Non-pigmented ciliary epithelial cell (primary cell): ENCODE measurements at regions not wholly inside any gene's neighbourhood (a gene's known extent, or its start where the extent isn't known, plus 50 kb on each side); places are given as distances from the start of the nearest gene placed in this dataset.
"Not testable (repeated sequence)": the region's sequence is repeated elsewhere in the genome, so short reads cannot be mapped to it uniquely, and the experiment has no call there.

Experiments used
- DNase-seq: peaks from one replicate; pipeline ENCODE4 v3.0.0-alpha.2; 2010; ENCODE audit warnings: low read depth

DNA sequence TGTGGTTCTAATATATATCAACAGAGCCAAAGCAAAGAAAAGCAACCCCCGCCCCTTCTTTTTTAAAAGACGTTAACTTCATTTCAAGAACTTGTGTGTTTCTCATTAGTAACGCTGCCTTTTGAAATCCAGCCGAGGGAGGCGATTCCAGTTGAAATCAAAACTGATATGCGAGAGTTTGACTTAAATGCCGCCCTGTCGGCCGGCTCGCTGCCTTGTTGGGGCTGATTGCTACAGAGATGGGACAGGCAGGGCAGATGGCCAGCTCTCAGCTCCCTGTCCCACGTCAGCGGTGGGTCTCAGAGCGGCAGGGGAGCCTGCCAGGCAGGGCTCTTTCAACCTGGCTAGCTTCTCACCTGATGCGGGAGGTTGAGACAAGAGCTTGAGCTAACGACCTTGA lies 51.9 kb upstream of the ALX4 start:
- no peak for DNase-seq

DNA sequence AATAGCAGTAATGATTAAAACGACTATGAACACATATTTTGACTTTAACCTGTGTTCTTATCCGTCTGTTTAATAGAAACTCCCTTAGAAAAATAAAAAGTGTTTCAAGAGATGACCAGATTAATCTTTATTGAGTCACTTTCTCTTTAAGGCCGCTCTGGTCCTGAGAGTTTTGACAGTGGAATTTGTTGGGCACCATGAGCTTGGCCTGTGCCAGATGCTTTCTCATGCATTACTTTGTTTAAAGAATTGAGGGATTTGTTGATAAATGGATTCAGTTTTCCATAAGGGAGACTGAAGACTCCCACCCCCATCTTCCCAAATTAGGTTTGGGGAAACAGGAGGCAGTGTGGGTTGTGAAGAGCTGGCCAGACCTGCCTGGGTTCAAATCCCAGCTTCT lies 53.2 kb upstream of the ALX4 start:
- DNase-seq: no peak

DNA sequence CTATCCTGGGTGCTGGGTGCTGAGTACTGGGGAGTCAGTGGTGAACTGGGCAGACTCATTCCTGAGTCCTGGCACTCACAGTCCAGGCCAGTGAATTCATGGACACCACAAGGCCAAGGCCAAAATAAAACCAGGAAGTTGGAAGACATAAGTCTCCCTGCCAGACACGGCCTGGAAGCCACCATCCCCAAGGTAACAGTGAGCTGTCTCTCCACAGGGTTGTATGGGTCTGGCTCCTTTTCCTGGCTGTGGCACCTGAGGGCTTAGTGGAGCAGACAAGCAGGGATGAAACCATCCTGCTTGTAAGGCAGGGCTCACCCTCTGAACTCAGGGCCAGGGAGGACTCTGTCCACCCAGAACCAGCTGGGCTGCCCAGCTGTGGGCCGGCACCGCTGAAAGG lies 54.7 kb upstream of the ALX4 start:
- no peak for DNase-seq

DNA sequence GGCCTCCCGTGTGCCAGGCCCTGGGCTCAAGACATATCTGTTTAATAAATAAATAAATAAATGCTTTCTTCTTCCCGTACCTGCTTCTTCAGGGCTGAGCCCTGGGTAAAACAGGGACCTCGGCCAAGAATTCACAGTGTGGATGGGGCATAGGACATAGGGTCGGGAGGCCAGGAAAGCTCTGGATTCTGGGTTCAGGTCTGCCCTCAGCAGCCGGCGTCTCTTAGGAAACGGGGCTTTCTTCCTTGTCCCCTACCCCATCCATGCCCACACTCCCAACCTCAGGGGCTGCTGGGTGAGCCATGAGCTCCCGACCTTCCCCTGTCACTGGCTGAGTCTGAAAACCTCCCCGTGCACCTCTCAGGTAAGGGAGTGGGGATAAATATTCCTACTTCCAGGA lies 55.7 kb upstream of the ALX4 start:
- no peak for DNase-seq

DNA sequence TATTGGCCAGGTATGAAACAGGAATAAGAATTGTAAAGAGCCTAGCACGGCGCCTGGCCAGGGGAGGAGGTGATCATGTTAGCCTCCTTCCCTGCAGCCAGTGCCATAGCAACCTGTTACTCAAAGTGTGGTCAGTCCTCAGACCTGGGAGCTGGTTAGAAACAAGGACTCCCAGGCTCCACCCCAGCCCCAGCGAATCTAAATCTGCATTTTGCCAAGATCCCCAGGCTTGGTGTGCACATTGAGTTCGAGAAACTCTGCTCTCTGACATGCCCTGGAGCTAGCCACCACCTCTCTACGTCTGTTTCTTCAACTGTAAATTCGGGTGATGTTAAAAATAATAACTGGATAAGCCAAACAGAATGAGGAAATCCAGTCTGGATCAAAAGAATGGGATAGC lies 56.1 kb upstream of the ALX4 start:
- DNase-seq: no peak

DNA sequence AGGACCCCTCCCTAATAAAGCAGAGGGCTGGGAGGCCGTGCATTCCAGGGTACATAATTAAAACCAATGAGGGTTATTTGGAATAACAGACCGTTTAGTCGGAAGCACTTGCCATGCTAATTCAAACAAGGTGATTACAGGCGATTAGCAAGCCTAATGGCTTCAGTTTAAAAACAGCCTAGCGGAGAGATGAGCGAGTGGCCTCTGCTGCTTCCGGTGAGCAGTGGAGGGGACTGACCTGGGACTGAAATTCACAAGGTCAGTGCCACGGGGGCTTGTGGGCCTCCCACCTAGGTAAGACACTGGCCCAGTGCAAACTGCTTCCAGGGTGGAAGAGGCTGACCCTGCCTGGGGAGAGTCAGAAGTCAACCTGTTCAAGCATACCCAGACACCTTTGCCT lies 56.8 kb upstream of the ALX4 start:
- no peak for DNase-seq

DNA sequence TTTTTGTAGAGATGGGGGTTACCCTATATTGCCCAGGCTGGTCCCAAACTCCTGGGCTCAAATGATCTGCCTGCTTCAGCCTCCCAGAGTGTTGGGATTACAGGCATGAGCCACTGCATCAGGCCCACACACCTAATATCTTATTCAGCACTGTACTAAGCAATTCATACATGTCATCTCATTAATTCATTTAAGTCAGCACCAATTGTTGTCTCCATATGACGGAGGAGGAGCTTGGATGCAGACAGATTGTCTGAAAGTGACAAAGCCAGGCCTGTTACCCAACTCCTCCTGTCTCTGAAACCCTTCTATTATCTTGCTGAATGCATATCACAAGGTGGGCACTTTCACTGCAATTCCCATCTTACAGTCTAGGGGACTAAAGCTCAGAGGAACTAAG lies 57.5 kb upstream of the ALX4 start:
- no peak for DNase-seq

DNA sequence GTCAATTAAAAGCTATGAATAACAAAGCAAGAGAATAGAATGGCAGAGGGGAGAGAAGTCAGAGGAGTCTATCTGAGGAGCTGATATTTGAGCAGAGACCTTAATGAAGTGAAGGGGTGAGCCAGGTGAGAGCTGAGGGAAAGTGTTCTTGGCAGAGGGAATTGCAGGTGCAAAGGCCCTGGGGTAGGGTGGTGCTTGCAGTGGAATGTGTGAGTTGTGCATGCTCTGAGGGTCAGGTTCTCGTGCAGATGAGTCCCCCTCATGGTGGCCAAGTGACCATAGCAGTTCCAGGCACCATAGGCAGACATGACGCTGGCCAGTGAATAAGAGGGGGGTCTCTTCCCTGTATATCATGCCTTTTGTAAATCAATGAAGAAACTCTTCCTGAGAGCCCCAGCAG lies 58.9 kb upstream of the ALX4 start:
- no peak for DNase-seq

DNA sequence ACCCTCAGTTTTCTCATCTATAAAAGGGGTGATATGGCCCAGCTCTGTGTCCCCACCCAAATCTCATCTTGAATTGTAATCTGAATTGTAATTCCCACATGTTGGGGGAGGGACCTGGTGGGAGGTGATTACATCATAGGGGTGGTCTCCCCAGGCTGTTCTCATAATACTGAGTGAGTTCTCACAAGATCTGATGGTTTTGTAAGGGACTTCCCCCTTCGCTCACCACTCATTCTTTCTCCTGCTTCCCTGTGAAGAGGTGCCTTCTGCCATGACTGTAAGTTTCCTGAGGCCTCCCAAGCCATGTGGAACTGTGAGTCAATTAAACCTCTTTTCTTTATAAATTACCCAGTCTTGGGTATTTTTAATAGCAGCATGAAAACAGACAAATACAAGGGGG lies 61.1 kb upstream of the ALX4 start:
- DNase-seq: not testable (repeated sequence)

DNA sequence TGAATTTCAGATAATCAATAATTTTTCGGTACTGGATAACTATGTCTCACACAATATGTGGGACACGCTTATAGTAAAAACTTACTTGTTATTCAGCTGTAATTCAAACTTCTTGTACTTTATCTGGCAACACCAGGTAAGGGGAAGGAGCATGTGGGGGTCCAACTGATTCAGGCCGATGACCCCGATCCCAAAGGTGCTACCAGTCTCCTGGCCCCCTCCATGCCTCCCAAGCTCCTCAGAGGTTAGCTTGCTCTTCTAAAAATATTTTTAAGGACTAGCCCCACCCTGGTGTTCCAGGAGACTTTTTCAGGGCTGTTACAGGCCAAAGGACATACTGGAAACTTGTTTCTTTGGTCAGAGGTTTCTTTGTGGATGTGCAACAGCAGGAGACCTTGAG lies 61.8 kb upstream of the ALX4 start:
- DNase-seq: no peak

DNA sequence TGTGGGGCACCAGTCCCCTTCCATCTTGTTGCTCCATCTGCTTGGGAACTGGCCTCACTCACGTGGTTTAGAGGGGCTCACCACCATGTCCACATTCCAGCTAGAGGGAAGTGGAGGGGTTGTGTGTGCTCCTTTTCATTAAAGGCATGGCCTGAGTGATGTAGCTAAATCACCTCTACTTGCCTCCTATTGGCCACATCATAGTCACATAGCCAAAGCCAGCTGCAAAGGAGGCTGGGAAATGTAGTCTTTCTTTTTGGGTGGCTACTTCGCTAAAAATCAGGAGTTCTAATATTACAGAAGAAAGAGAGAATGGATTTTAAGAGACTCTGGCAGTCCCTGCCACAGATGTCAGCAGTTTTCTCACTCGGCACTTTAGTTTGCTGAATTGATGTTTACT lies 63.0 kb upstream of the ALX4 start:
- no peak for DNase-seq

DNA sequence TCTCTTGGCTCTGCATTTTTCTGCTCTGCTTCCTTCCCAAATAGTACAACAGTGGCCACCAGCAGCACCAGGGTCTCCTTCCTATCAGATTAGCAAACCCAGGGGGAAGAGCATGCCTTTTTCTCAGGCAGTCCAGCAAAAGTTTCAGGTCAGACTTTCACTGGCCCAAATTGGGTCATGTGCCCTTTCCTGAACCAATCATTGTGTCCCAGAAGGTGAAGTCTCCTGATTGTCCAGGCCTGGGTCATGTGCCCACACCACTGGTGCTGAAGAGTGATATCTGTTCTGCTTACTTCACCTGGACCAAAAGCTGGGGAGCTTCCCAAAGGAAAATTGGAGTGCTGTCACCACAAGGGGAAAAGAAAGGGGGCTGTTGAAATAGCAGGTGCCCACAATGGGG lies 64.1 kb upstream of the ALX4 start:
- DNase-seq: no peak

DNA sequence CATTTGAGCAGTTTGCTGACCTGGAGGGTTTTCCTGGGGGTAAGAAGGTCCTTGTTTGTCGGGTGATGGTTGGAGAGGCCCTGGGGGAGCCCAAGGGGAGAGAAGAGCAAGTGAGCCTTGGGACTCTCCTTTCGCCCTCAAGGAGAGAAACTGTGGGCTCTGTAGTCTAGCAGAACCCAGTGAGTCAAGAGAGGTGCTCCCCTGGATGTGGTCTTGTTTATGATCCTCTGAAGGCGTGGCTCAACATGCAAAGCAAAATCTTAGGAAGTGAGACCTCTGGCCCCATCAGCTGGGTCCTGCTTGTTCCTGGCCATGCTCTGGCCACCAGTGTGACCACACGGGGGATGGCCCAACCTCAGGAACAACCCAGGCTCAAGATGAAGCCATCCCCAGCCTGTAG lies 66.5 kb upstream of the ALX4 start:
- DNase-seq: no peak

DNA sequence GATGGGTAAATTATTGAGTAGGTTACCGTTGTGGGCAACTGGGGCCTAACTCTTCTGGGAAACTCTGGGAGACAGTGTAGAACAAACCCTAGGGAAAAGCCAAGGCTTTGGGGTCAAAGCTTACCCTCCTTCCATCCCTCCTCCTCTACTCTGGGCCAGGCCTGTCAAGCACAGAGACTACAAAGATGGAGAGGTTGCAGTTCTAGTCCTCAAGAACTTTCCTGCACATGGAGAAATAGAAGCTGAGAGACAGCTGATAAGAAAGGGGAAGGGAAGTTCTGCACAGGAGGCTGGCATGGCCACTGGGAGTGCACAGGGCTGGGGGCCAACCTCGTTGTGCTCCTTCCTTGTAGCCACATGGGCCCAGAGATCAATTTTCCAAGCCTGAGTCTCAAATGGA lies 67.2 kb upstream of the ALX4 start:
- DNase-seq: no peak

DNA sequence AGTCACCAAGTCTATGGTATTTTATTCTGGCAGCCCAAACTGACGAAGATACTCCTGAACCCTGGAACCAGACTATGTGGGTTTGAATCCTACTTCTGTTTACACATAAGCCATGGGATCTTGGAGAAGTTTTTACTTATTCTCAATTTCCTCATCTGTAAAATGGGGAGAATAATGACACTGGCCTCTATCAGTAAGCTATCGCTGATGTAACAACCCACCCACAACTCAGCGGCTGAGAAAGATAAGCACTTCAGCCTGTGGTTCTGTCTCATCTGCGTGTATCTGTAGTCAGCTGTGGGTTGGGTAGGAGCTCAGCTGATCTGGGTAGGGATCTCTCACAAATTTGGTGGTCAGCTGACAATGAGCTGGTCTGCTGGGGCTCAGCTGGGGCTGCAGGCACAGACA lies 68.0 kb upstream of the ALX4 start:
- DNase-seq: no peak

DNA sequence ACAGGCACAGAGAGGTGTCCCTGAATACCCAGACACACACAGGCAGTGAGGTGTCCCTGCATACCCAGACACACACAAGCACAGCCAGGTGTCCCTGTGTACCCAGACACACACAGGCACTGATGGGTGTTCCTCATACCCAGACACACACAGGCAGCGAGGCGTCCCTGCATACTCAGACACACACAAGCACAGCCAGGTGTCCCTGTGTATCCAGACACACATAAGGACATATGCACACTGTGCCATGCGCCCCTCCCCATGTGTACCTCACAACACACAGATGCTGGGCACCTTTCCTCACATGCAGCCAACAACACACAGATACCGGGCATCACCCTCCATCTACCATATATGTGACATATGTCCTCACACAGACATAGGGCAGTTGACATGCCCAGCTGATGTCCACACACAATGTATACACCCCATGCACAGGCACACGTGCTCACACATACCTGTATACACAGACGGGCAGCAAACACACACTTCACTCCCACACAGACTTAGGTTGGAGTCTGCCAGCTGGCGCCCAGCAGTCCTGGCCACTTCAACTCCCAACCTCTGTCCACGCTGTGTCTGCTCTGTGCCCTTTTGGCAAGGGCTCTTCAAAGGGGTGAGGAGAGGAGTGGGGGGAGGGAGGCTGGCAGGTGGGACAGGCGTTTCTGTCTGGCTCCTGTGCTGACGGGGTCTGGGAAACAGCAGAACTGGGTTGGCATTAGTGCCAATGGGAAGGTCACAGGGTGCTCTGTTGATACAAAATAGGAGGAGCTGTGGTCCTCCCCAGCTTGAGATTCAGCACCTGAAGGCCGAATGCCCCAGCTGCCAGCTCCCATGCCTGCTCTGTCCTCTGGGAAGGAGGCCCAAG lies 69.4 kb upstream of the ALX4 start:
- no peak for DNase-seq

DNA sequence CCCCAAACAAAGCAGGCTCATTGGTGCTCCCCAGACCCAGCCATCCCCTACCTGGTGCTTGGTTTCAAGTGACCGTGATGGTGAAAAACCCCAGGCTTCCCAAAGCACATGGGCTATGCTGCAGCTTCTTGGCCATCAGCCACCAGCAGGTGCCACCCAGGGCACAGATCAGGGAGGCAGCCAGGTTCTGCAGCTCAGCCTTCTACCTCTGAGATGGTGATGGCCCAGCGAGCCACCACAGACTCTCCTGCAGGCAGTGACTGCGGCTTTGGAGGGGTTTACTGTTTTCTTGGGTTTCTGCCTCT lies 70.0 kb upstream of the ALX4 start:
- DNase-seq: no peak

DNA sequence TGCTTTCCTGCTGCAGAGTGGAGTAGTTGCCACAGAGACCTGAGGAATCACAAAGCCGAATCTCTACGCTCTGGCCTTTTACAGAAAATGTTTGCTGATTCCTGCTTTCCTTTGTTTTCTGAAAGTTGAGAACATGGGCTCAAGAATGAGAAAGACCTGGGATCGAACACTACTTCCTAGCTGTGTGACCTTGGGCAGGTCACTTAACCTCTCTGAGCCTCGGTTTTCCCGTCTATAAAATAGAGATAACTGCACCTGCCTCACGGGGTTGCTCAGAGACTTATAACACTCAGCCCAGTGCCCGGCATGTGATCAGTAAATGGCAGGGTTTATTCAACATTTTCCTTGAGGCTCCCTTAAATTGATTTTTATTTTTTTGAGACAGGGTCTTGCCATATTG lies 70.9 kb upstream of the ALX4 start:
- no peak for DNase-seq

DNA sequence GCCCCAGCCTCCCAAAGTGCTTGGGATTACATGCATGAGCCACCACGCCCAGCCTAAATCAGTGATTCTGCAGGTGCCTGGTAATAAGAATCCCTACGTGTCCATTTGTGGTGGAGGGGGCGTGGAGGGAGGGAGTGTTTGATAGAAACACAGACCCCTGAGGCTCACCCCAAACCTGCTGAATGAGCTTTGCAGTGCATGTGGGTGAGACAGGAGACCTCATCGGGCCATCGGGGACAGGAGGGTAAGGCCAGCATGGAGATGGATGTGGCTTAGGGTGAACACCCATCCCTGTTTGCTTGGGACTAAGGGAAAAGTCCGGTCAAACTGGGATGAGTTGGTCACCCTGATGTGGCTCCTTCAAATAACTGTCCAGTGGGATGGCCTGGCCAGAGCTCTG lies 71.3 kb upstream of the ALX4 start:
- DNase-seq: no peak

DNA sequence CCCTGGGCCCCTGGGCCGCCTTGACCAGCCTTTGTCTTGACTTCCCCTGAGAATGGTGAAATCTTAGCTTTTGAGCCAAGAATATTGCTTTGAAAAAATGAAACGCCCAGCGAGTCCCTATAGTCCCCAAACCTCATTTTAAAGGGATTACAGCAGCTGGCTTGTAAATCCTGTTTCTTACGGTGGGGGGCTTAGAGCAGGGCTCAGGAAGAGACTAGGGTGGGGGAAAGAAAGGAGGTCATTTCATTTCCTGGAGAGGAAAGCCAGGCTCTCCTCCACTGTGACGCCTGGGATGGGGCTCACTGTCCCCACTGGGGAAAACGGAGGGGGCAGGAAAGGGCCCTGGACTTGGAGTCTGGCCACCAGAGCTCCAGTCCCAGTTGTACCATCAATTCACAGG lies 72.2 kb upstream of the ALX4 start:
- DNase-seq: no peak

DNA sequence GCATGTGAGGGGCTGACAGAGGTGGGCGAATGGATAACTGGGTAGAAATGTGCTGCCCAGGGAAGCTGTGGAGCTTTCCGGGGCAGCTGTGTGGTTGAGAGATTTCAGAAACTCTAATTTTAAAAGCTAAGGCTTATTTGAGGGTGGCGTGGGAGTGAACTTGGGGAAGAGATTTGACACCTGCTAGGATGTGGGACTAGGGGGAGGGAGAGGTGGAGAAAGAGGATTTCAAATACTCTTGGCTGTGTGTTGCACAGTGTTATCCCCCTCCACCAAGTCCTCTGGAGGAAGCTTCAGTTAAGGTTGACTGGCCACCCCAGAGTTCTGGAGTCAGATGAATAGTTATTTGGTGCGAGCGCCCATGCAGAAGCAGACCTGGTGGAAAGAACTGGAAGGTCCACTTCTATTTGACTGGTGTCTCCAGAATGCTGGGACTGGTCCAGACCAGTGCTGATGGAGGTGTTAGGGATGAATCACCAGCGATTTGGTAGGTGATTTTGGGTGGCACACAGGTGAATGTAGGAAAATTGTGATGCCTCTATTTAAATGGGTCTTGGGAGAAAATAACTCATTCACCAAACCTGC lies 72.8 kb upstream of the ALX4 start:
- DNase-seq: no peak

DNA sequence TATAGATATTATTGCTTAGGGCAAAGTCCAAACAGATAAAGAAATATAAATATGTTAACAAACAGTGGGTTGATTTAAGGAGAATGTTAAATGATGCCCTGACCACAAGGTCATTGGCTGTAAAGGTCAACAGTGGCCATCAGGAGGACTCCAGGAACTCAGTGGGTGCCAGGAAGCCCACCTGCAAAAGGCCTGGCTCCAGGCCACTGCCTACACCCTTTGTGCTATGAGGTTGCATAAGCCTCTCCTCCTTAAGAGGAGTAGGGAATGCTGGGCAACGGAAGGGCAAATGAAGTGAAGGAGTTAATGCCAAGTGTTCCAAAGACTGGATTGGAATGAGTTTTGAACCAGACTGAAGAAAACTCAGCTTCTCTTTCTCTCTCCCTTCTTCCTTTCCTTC lies 73.3 kb upstream of the ALX4 start:
- DNase-seq: no peak

DNA sequence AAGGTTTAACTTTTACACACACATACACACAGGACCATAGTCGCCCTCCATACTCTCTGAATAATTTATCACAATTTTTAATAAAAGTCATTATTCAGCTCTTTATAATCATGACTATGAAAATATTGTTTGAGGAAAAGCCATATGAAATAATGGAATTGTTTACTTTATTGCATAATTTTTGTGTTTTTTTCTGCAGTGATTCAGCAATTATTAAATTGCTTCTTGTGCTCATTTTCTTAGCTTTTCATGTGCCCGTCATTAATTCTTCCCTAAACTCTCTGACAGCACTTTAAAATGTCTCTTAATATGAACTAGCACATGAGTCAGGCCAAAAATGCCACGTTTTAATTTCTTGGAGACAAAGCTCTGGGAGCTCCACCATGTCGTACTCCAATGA lies 77.5 kb upstream of the ALX4 start:
- DNase-seq: no peak

DNA sequence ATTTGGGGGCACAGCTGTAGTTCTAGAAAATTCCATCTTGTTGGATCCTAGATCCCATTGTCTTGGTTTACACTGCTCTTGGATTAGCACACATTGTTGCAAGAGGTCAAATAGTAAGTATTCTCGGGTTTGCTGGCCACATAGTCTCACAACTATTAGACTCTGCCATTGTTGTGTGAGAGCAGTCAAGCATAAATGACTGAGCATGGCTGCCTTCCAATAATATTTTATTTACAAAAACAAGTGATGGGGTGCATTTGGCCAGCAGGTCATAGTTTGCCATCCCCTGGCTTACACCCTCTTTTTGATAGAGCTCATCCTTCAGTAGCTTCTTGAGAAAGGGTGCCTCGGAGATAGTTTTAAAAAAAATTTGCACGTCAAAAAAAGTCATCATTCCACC lies 77.9 kb upstream of the ALX4 start:
- no peak for DNase-seq
